Head of caudate nucleus (tissue), 42 donors: ENCODE measurements at regions not wholly inside any gene's neighbourhood (a gene's known extent, or its start where the extent isn't known, plus 50 kb on each side); places are given as distances from the start of the nearest gene placed in this dataset.
A peak's percentile ranks its signal among the peaks of the same experiment; 100 is the strongest.

Experiments
- DNase-seq, 42 donors: peaks; one replicate each; pipeline versions ENCODE4 v3.0.0 to v3.0.0-alpha.2; 2020 to 2021; ENCODE audit warnings: mixed read lengths in 7 of 42
- intact Hi-C: fragments of 100-400 bp; cut with DNase I; formaldehyde crosslinking; loops from one replicate; pipeline ENCODE4 v1.15.0; 2022

GRCh38 chr3:59339818-59340217 lies 290.0 kb upstream of the CFAP20DC start:
- no peak for DNase-seq
- intact Hi-C loops, result no loop called here

GRCh38 chr3:59338934-59339333 lies 289.1 kb upstream of the CFAP20DC start:
- DNase-seq, result no peak
- intact Hi-C loops, result no loop called here

- DNase-seq, result no peak
- intact Hi-C loops, result no loop called here
Measured at GRCh38 chr3:59335338-59335737, 285.5 kb upstream of the CFAP20DC start.

DNA sequence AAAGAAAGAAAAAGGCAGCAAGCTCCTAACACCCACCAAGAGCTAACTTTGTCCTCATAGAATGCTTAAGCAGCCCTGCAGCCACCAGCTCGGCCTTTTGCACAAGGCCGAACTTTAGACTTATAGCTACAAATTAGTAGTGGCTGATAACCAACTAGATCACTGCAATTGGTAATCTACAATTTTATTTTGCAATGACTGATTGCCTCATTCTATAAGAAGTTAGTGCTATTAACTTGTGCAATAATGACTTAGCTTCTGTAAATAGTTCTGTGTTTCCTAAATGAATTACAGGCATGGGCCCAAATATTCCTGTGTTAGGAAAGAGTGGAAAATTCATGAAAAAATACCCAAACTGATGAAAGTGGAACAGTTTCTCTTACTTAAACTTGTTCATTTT lies 284.8 kb upstream of the CFAP20DC start:
- DNase-seq, result no peak
- intact Hi-C loops, result no loop called here

- no peak for DNase-seq
- intact Hi-C loops, result no loop called here
Measured at GRCh38 chr3:59327376-59327808, 277.6 kb upstream of the CFAP20DC start.

DNA sequence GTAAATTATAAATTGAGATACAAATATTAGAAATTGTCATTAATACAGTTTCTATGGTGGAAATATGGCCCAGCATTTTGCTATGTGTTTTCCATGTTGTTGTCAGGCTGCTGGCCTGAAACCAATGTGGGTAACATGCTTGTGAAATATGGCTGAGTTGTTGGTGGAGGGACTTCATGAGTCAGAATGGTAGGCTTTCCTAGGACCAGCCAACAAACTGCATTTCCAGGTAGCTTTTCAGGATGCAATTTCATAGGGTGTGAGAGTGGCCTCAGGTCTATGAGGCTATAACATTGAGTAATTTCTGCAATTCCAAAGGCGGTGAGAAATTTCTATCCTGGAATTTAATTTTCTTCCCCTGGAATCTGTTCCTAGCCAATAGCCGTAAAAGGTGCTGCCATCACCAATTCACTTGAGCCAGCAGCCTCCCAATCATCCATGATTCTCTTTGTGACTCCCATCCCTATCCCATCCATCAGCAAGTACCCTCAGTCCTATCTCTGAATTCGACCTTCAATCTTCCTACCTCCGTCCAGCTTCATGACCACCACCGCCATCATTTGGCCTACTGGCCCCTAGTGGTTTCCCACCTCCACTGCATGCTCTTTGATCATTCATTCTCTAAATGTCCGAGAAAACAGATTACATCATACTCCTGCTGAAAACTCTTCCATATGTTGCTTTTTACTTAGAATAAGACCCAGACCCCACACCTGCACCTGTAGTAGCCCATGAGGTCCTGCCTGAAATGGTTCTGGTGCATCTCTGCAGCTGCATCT lies 276.6 kb upstream of the CFAP20DC start:
- no peak for DNase-seq
- intact Hi-C loops, result no loop called here

DNA sequence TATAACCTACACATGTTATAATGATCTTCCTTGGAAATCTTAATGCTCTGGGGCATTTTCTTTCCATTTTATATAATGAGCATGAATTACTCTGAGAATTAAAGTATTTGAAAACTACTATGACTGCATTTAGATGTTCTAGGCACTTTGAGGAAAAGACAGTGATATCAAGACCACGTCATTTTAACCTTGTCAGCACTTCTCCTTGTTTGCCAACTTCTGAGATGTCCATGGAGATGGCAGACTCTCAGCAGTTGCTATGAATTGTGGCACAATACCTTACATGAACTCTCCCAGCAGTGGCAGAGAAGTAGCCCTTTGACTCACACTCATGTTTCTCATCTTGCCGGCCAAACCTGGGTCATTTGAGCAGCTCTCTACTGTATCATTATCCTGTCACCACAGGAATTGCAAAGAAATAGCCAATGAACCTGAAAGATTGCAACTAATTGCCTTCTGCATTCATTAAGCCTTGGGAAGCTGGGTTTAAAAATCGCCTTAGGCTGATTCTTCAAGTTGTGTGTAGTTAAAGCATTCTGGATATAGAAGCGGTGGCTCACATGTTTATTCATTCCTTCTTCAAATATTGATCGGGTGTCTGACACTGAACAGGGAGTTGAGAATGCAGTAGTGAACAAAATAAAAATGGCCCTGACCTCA lies 272.2 kb upstream of the CFAP20DC start:
- no peak for DNase-seq
- intact Hi-C loops, result no loop called here

DNA sequence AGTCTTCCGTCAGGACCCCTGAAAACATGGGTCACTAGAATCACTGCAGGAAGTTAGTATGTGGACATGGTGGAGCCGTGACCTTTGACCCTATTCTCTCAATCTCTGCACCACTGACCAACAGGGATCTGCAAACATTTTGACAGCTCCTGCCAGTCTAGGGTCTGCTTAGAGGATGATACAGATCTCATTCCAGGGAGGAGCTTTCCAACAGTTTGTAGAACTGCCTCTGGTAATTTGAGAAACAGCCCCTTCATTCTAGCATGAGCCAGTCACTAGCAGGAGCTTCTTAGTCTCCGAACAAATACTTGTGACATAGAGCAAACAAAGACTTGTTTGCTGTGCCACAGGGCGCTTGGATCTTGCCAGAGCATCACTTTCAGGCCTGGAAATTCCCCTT lies 270.3 kb upstream of the CFAP20DC start:
- no peak for DNase-seq
- intact Hi-C loops, result no loop called here

- intact Hi-C loops, result no loop called here
- no peak for DNase-seq
Measured at GRCh38 chr3:59319442-59319841, 269.6 kb upstream of the CFAP20DC start.

DNA sequence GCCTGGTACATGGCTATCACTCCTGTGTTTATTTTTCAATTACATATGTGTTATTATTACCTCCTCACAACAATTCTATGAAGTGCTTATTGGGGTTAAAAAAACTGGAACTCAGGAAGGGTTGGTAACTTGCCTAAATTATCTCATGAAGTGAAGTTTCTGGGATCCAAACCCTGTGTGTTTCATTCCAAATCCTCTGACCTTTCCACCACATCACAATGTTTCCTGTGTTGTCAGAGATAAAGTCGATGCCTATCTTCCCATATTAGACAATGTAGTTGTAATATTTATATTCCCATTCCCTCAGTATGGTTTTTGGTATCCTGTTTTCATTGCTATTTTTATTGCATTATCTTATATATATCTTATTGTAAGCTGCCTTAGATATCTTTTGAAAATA lies 269.1 kb upstream of the CFAP20DC start:
- no peak for DNase-seq
- intact Hi-C loops, result no loop called here

GRCh38 chr3:59317386-59317785 lies 267.6 kb upstream of the CFAP20DC start:
- intact Hi-C loops, result no loop called here
- DNase-seq, result no peak

- no peak for DNase-seq
- intact Hi-C loops, result no loop called here
Measured at GRCh38 chr3:59316688-59317275, 267.0 kb upstream of the CFAP20DC start.

- intact Hi-C loops, result no loop called here
- DNase-seq, result peak in 34 of 42 donors; percentile 3 to 72 (median 27)
Measured at GRCh38 chr3:59313365-59313764, 263.5 kb upstream of the CFAP20DC start.

DNA sequence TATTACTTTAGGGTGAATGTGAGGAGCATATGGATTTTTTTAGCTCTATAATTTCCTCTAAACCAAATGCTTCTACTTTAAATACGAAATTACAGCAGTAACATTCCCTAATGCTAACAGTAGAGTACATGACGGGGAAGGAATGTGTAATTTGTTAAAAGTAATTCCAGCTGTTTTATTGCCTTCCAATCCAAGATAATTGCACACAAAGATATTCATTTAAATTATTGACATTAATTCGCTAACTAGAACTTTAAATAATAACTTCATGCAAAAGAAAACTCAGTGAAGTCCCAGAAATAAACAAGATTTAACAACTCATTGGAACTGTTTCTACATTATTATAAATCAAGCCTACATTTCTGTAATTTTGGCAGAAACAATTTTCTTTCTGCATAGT lies 261.4 kb upstream of the CFAP20DC start:
- intact Hi-C loops, result no loop called here
- DNase-seq, result no peak

DNA sequence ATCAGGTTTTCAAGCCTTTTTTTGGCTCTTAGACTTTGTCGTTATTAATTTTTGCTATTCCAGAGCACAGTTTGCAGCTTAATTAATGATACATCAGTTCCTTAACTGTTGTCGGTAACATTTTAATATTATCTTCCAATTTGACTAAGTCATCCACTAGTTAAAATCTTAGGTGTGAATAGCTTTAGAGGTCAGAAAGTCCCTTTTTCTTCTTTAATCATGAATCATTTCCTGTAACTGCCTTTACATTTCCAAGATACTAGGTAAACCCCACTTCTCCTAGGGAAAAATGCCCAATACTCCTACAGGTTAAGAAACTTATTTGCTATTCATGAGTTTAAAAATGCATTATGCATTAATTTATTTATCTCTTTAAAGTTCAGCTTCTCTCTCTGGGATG lies 260.9 kb upstream of the CFAP20DC start:
- intact Hi-C loops, result no loop called here
- no peak for DNase-seq

GRCh38 chr3:59308684-59309083 lies 258.9 kb upstream of the CFAP20DC start:
- intact Hi-C loops, result no loop called here
- no peak for DNase-seq

DNA sequence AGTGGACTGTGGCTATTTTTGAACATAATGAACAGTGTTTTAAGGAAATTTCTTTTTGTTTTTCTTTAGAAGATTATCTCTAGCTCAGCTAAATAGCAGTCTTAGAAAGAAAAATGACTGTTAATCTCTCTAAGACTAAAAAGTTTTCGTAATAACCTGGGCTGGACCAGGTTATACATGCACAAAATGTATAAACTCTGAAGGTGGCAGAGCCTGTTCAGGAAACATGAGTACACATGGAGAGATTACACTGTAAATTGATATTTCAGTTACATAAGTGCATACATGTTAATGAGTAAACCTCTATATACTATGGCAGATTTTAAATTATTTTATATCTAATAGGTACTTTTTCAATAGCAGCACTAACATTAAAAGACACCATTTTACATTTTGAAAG lies 258.2 kb upstream of the CFAP20DC start:
- intact Hi-C loops, result no loop called here

GRCh38 chr3:59306436-59306835 lies 256.6 kb upstream of the CFAP20DC start:
- no peak for DNase-seq
- intact Hi-C loops, result no loop called here

More for the DNA sequence above, 258.2 kb upstream of the CFAP20DC start:
- no peak for DNase-seq

GRCh38 chr3:59304296-59304695 lies 254.5 kb upstream of the CFAP20DC start:
- intact Hi-C loops, result no loop called here
- no peak for DNase-seq

DNA sequence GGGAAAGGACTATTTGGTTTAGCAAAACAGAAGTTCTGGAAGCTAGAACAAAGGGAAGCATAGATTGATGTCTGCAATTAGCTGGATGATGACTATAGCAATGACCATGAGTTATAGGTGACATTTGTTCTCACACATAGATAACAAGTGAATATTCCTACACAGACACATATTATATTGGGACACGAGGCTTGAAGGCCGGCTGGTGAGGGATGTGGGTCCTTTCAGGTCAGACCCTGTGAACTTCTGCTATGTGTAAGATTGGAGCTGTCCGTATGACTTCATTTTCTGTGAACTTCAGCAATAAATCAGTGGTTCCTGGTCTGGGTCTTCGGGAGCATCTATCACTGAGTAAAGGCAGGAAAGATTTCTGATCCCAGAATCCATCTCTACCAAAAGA lies 253.6 kb upstream of the CFAP20DC start:
- no peak for DNase-seq
- intact Hi-C loops, result no loop called here

- DNase-seq, result no peak
- intact Hi-C loops, result no loop called here
Measured at GRCh38 chr3:59302442-59302841, 252.6 kb upstream of the CFAP20DC start.
